ENCODE measurements at regions not wholly inside any gene's neighbourhood (a gene's known extent, or its start where the extent isn't known, plus 50 kb on each side); places are given as distances from the start of the nearest gene placed in this dataset.
"Not testable (repeated sequence)": the region's sequence is repeated elsewhere in the genome, so short reads cannot be mapped to it uniquely, and the experiment has no call there.

- DNase-seq (ENCODE audit: low read depth): not testable (repeated sequence)
Observed at GRCh38 chr1:189810639-189811038, 667.0 kb downstream of the BRINP3 start.

- DNase-seq (ENCODE audit: low read depth): no peak
Observed at GRCh38 chr1:189811960-189812359, 665.7 kb downstream of the BRINP3 start.

- DNase-seq (ENCODE audit: low read depth): no peak
Observed at GRCh38 chr1:189816558-189816957, 661.1 kb downstream of the BRINP3 start.

- no peak for DNase-seq (ENCODE audit: low read depth)
Observed at GRCh38 chr1:189819751-189820150, 657.9 kb downstream of the BRINP3 start.

GRCh38 chr1:189821833-189822232, 655.8 kb downstream of the BRINP3 start:
- DNase-seq (ENCODE audit: low read depth): no peak

- DNase-seq (ENCODE audit: low read depth): no peak
Observed at GRCh38 chr1:189834813-189835212, 642.9 kb downstream of the BRINP3 start.

- DNase-seq (ENCODE audit: low read depth): no peak
Observed at GRCh38 chr1:189847613-189848012, 630.1 kb downstream of the BRINP3 start.

- peak; percentile 12 for DNase-seq (ENCODE audit: low read depth)
Observed at GRCh38 chr1:189851806-189852367, 625.8 kb downstream of the BRINP3 start.

- DNase-seq (ENCODE audit: low read depth): no peak
Observed at GRCh38 chr1:189859385-189859977, 618.2 kb downstream of the BRINP3 start.

- no peak for DNase-seq (ENCODE audit: low read depth)
Observed at GRCh38 chr1:189866606-189867005, 611.1 kb downstream of the BRINP3 start.

- no peak for DNase-seq (ENCODE audit: low read depth)
Observed at GRCh38 chr1:189868021-189868420, 609.6 kb downstream of the BRINP3 start.

- DNase-seq (ENCODE audit: low read depth): no peak
Observed at GRCh38 chr1:189874715-189875435, 602.8 kb downstream of the BRINP3 start.

GRCh38 chr1:189880135-189880534, 597.5 kb downstream of the BRINP3 start:
- no peak for DNase-seq (ENCODE audit: low read depth)

GRCh38 chr1:189899686-189900425, 577.8 kb downstream of the BRINP3 start:
- DNase-seq (ENCODE audit: low read depth): no peak

- no peak for DNase-seq (ENCODE audit: low read depth)
Observed at GRCh38 chr1:189904509-189904908, 573.2 kb downstream of the BRINP3 start.

GRCh38 chr1:189908113-189908512, 569.6 kb downstream of the BRINP3 start:
- DNase-seq (ENCODE audit: low read depth): no peak

- DNase-seq (ENCODE audit: low read depth): no peak
Observed at GRCh38 chr1:189921613-189922012, 556.1 kb downstream of the BRINP3 start.

- no peak for DNase-seq (ENCODE audit: low read depth)
Observed at GRCh38 chr1:189927641-189928040, 550.0 kb downstream of the BRINP3 start.

GRCh38 chr1:189929501-189930099, 548.1 kb downstream of the BRINP3 start:
- no peak for DNase-seq (ENCODE audit: low read depth)

- no peak for DNase-seq (ENCODE audit: low read depth)
Observed at GRCh38 chr1:189936861-189937260, 540.8 kb downstream of the BRINP3 start.

GRCh38 chr1:189939967-189940366, 537.7 kb downstream of the BRINP3 start:
- DNase-seq (ENCODE audit: low read depth): peak; percentile 1

- no peak for DNase-seq (ENCODE audit: low read depth)
Observed at GRCh38 chr1:189941922-189942321, 535.7 kb downstream of the BRINP3 start.

Data from M059J (cell line).